Prostate gland (tissue), 2 donors: ENCODE measurements at regions not wholly inside any gene's neighbourhood (a gene's known extent, or its start where the extent isn't known, plus 50 kb on each side); places are given as distances from the start of the nearest gene placed in this dataset.

Experiments used
- DNase-seq: peaks from one replicate; pipeline ENCODE4 v3.0.0-alpha.2; 2019; ENCODE audit warnings: low spot score
- H3K27ac ChIP-seq, 2 donors: fragments of 200-600 bp; sonication (generic); 2 replicates each; pipeline ENCODE4 v1.5.1; 2017 to 2019
- H3K27me3 ChIP-seq: fragments of 200-600 bp; sonication (generic); replicated peaks from 2 replicates; pipeline ENCODE4 v1.5.1; 2019; ENCODE audit not compliant: insufficient read depth
- H3K36me3 ChIP-seq, 2 donors: fragments of 200-600 bp; sonication (generic); 1 replicate in 1 of 2; 2 replicates in 1 of 2; pipeline versions ENCODE4 v1.5.1 to v1.8.1; 2017 to 2019
- H3K4me1 ChIP-seq: fragments of 200-600 bp; sonication (generic); replicated peaks from 2 replicates; pipeline ENCODE4 v1.5.1; 2019
- H3K4me3 ChIP-seq, 2 donors: fragments of 200-600 bp; sonication (generic); 2 replicates each; pipeline ENCODE4 v1.5.1; 2017 to 2019
- H3K9me3 ChIP-seq: fragments of 200-600 bp; sonication (generic); 2 replicates; pipeline ENCODE4 v1.5.1; 2017
- CTCF ChIP-seq, 4 experiments: fragments of 200-600 bp in 2 of 4; fragments of 450-650 bp in 2 of 4; sonication (generic) in 2 of 4; IDR thresholded peaks; 1 replicate in 3 of 4; 2 replicates in 1 of 4; pipeline ENCODE4 v1.5.1; 2016 to 2019; ENCODE audit warnings: antibody characterized with exemption in 4 of 4, mild to moderate bottlenecking in 2 of 4, moderate library complexity in 2 of 4
- POLR2A ChIP-seq: fragments of 450-650 bp; IDR thresholded peaks from one replicate; pipeline ENCODE4 v1.6.1; 2016; ENCODE audit warnings: antibody characterized with exemption, mild to moderate bottlenecking
- POLR2AphosphoS5 ChIP-seq: sonication (generic); formaldehyde crosslinking; IDR thresholded peaks from one replicate; pipeline ENCODE4 v1.6.1; 2017; ENCODE audit warnings: antibody characterized with exemption
- WGBS: methylation state at CpG from one replicate; pipeline ENCODE4 v1.1.5; 2018; 5-methylcytosine and 5-hydroxymethylcytosine counted together
- intact Hi-C: fragments of 100-400 bp; cut with DNase I; formaldehyde crosslinking; loops from one replicate; pipeline ENCODE4 v1.14.2; 2022

GRCh38 chr18:46283268-46283667, 179.1 kb downstream of the HAUS1 start:
- H3K4me1 ChIP-seq, result no peaks in the 10 kb centered on the region
- TF ChIP-seq CTCF (IDR thresholded peaks at IDR 0.05) (no peak), POLR2AphosphoS5 (no peak), POLR2A (no peak)
- no peaks in the 10 kb centered on the region for H3K27me3 ChIP-seq
- no peaks in the 10 kb centered on the region for H3K36me3 ChIP-seq
- no peak overlapping the region for H3K27ac ChIP-seq
- H3K9me3 ChIP-seq, result no peaks in the 10 kb centered on the region
- DNase-seq, result no peak
- no peak overlapping the region for H3K4me3 ChIP-seq
- 76% methylated on average over 7 of the region's 7 CpGs for WGBS
- intact Hi-C loops, result loop anchor here (5.0 kb wide), 2 partner anchors 111 to 374 kb away; partner anchors contain the start of gene LOXHD1

GRCh38 chr18:46283895-46284295, 179.7 kb downstream of the HAUS1 start:
- TF ChIP-seq CTCF (IDR thresholded peaks at IDR 0.05) (no peak), POLR2AphosphoS5 (no peak), POLR2A (no peak)
- Histone ChIP-seq H3K4me1 (no peaks in the 10 kb centered on the region), H3K27me3 (no peaks in the 10 kb centered on the region), H3K36me3 (no peaks in the 10 kb centered on the region), H3K4me3 (no peak overlapping the region), H3K9me3 (no peaks in the 10 kb centered on the region), H3K27ac (no peak overlapping the region)
- intact Hi-C loops, result loop anchor here (5.0 kb wide), 2 partner anchors 112 to 373 kb away; partner anchors contain the start of gene LOXHD1
- 38% methylated on average over 4 of the region's 4 CpGs for WGBS
- no peak for DNase-seq

- intact Hi-C loops, result no loop called here
- TF ChIP-seq POLR2A (no peak), POLR2AphosphoS5 (no peak)
- Histone ChIP-seq H3K36me3 (no peaks in the 10 kb centered on the region), H3K9me3 (no peaks in the 10 kb centered on the region), H3K4me3 (no peak overlapping the region), H3K4me1 (no peaks in the 10 kb centered on the region), H3K27me3 (no peaks in the 10 kb centered on the region), H3K27ac (no peak overlapping the region)
- no peak for DNase-seq
- WGBS, result 85% methylated on average over 3 of the region's 3 CpGs
Measured at GRCh38 chr18:46289463-46289862, 185.3 kb downstream of the HAUS1 start.

GRCh38 chr18:46289931-46290330, 185.7 kb downstream of the HAUS1 start:
- no peak overlapping the region for H3K4me3 ChIP-seq
- WGBS, result 85% methylated on average over 4 of the region's 4 CpGs

GRCh38 chr18:46290440-46291020, 186.3 kb downstream of the HAUS1 start:
- no peaks in the 10 kb centered on the region for H3K36me3 ChIP-seq
- no peaks in the 10 kb centered on the region for H3K9me3 ChIP-seq
- no peak for DNase-seq
- WGBS, result 79% methylated on average over 8 of the region's 9 CpGs
- no peak overlapping the region for H3K27ac ChIP-seq
- intact Hi-C loops, result no loop called here
- H3K27me3 ChIP-seq, result no peaks in the 10 kb centered on the region
- H3K4me3 ChIP-seq, result no peak overlapping the region
- H3K4me1 ChIP-seq, result no peaks in the 10 kb centered on the region
- TF ChIP-seq CTCF (IDR thresholded peaks at IDR 0.05) (no peak), POLR2AphosphoS5 (no peak), POLR2A (no peak)

More at GRCh38 chr18:46289931-46290330, 185.7 kb downstream of the HAUS1 start:
- DNase-seq, result no peak
- Histone ChIP-seq H3K9me3 (no peaks in the 10 kb centered on the region), H3K36me3 (no peaks in the 10 kb centered on the region), H3K4me1 (no peaks in the 10 kb centered on the region), H3K27ac (no peak overlapping the region), H3K27me3 (no peaks in the 10 kb centered on the region)
- TF ChIP-seq POLR2A (no peak), POLR2AphosphoS5 (no peak), CTCF (IDR thresholded peaks at IDR 0.05) (no peak)
- intact Hi-C loops, result no loop called here
